ENCODE measurements at regions not wholly inside any gene's neighbourhood (a gene's known extent, or its start where the extent isn't known, plus 50 kb on each side); places are given as distances from the start of the nearest gene placed in this dataset.

- TF ChIP-seq, protein P1, sequence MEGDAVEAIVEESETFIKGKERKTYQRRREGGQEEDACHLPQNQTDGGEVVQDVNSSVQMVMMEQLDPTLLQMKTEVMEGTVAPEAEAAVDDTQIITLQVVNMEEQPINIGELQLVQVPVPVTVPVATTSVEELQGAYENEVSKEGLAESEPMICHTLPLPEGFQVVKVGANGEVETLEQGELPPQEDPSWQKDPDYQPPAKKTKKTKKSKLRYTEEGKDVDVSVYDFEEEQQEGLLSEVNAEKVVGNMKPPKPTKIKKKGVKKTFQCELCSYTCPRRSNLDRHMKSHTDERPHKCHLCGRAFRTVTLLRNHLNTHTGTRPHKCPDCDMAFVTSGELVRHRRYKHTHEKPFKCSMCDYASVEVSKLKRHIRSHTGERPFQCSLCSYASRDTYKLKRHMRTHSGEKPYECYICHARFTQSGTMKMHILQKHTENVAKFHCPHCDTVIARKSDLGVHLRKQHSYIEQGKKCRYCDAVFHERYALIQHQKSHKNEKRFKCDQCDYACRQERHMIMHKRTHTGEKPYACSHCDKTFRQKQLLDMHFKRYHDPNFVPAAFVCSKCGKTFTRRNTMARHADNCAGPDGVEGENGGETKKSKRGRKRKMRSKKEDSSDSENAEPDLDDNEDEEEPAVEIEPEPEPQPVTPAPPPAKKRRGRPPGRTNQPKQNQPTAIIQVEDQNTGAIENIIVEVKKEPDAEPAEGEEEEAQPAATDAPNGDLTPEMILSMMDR (IDR thresholded peaks at IDR 0.05): no peak
- TF ChIP-seq POLR2A (IDR thresholded peaks at IDR 0.05): no peak
Measured at GRCh38 chr3:74693251-74693650, 78.8 kb upstream of the CNTN3 start.
